Stimulated activated naive CD8-positive, alpha-beta T cell treated with anti-CD3 and anti-CD28 coated beads, Interleukin-15, amount 100 ng/mL, for 72 hours (primary cell): ENCODE measurements at regions not wholly inside any gene's neighbourhood (a gene's known extent, or its start where the extent isn't known, plus 50 kb on each side); places are given as distances from the start of the nearest gene placed in this dataset.

Source experiments
- ATAC-seq: fragments of 150-1000 bp; cut with Tn5 transposase; 2 replicates; pipeline ENCODE4 v1.10.0; 2021; ENCODE audit warnings: mild to moderate bottlenecking, moderate library complexity
- DNase-seq, 2 donors: peaks; one replicate each; pipeline ENCODE4 v3.0.0; 2021 to 2022
- H3K27ac Mint-ChIP-seq, 2 donors: one replicate each; pipeline ENCODE4 v1.8.0; 2022; ENCODE audit warnings: mild to moderate bottlenecking in 2 of 2, mixed read lengths in 2 of 2, moderate library complexity in 2 of 2
- H3K27me3 Mint-ChIP-seq: one replicate; pipeline ENCODE4 v1.8.0; 2022; ENCODE audit warnings: mixed read lengths
- H3K4me1 Mint-ChIP-seq: one replicate; pipeline ENCODE4 v1.8.0; 2022; ENCODE audit warnings: mild to moderate bottlenecking, mixed read lengths
- H3K4me3 Mint-ChIP-seq, 2 donors: one replicate each; pipeline ENCODE4 v1.8.0; 2022; ENCODE audit warnings: mild to moderate bottlenecking in 2 of 2, mixed read lengths in 2 of 2, moderate library complexity in 1 of 2
- H3K9me3 Mint-ChIP-seq, 2 donors: one replicate each; pipeline ENCODE4 v1.8.0; 2022; ENCODE audit warnings: mixed read lengths in 2 of 2

DNA sequence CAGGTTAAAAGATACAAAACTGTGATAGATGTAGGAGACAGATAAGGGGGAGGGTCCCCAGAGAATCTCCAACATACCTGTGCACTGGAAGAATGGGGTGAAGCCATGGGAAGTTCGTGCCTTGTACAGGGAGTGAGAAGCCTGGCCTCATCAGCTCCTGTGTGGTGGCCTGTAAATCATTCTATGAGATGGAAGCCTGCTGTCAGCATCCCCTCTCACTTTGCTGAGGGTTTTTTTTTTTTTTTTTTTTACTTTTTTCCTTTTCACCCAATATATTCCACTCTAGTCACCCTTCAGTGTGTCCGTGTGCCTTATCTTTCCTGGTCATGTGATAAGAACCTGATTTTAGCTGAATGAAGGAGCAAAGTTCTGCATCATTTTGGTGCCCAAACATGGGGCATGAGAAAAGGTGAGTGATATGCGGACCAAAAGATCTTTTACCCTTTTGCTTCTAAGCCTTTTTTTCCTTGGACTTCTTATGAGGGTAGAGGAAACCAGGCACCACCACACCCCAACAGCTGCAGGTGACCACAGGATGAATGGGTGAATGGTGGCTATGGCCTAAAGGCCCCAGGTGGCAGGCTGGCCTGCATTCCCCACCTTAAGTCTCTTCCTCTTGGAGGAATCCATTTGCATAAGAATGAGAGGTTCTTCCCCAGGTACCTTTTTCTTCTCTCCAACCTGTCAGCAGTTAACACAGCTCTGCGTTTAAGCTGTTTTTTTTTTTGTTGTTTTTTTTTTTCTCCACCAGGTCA, 1345.0 kb downstream of the NSUN3 start:
- peaks cover 5 to 8% of the 10 kb centered on the region in 2 donors for H3K9me3 Mint-ChIP-seq
- no peak for ATAC-seq
- DNase-seq: no peak
- no peak overlapping the region for H3K4me3 Mint-ChIP-seq
- no peak overlapping the region for H3K27ac Mint-ChIP-seq
- H3K27me3 Mint-ChIP-seq: no peaks in the 10 kb centered on the region
- no peaks in the 10 kb centered on the region for H3K4me1 Mint-ChIP-seq

DNA sequence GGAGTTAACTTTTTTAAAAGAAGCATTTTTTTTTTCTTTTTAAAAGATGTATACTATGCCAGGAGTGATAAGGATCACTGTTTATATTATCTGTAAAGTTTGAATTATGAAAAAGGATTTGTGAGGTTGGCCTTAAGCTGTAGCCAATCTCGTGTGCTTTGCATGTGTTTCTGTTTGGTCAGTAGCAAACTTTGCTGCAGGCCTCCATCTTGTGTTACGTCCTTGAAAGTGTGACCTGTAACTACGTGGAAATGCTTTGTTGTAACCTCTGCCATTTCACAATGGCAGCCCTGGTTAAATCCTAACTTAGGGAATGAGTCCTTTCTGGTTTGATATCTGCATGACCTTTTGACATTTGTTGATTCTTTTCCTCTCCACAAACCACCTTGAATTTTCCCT, 1345.6 kb downstream of the NSUN3 start:
- Mint-ChIP-seq H3K9me3 (peaks cover 5 to 8% of the 10 kb centered on the region in 2 donors), H3K4me1 (no peaks in the 10 kb centered on the region), H3K27ac (no peak overlapping the region), H3K27me3 (no peaks in the 10 kb centered on the region), H3K4me3 (no peak overlapping the region)
- DNase-seq: no peak
- ATAC-seq: no peak

DNA sequence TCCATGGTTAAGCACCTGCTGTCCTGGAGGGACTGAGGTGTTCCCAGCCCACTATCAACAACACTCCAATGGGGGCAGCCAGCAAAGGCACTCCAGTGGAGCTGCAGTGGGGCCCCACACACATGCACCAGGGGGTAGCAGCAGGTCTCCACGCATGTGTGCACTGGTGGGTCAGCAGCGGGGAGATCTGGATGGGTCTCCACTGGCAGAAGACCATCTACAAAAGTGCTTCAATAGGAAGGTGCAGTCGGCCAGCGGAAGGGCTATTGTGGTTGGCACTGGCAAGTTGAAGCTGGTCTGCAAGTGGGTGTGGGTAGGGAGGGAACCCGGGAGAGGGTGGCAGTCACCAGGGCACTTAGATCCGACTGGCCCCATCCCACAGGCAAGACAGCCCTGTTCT, 1355.4 kb downstream of the NSUN3 start:
- no peaks in the 10 kb centered on the region for H3K4me1 Mint-ChIP-seq
- peaks cover 19 to 20% of the 10 kb centered on the region in 2 donors for H3K9me3 Mint-ChIP-seq
- no peak for DNase-seq
- no peak overlapping the region for H3K4me3 Mint-ChIP-seq
- no peaks in the 10 kb centered on the region for H3K27me3 Mint-ChIP-seq
- no peak overlapping the region for H3K27ac Mint-ChIP-seq
- ATAC-seq: no peak

DNA sequence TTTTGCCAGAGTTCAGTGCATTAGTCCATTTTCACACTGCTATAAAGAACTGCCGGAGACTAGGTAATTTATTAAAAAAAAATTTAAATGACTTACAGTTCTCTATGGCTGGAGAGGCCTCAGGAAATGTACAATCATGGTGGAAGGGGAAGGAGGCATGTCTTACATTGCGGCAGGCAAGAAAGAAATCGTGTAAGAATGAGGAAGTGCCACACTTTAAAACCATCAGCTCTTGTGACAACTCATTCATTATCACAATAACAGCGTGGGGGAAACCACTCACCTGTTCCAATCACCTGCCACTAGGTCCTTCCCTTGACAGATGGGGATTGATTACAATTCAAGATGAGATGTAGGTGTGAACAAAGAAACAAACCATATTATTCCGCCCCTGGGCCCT, 1361.4 kb downstream of the NSUN3 start:
- no peak overlapping the region for H3K27ac Mint-ChIP-seq
- no peak overlapping the region for H3K4me3 Mint-ChIP-seq
- DNase-seq (no peak), ATAC-seq (no peak)
- H3K27me3 Mint-ChIP-seq: no peaks in the 10 kb centered on the region
- H3K9me3 Mint-ChIP-seq: peaks cover 7 to 21% of the 10 kb centered on the region in 2 donors
- H3K4me1 Mint-ChIP-seq: no peaks in the 10 kb centered on the region

DNA sequence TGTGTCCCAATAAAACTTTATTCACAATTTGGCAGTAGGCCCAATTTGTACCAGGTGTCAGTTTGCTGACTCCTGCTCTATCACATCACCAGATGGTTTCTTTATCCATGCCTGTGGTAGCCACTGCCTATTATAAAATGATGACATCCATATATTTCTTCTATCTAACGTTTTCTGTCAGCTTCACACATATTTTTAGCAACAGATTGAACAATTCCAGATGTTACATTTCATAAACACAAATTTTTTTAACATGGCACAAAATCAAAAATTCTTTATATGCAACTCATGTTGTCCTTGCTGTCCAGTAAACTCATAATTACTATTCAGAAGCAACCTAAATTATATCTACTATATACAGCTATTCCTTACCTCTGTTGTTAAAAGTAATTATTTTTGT, 1371.6 kb downstream of the NSUN3 start:
- ATAC-seq (no peak), DNase-seq (no peak)
- Mint-ChIP-seq H3K27me3 (no peaks in the 10 kb centered on the region), H3K27ac (no peak overlapping the region), H3K9me3 (peaks cover 5 to 8% of the 10 kb centered on the region in 2 donors), H3K4me3 (no peak overlapping the region), H3K4me1 (no peaks in the 10 kb centered on the region)

DNA sequence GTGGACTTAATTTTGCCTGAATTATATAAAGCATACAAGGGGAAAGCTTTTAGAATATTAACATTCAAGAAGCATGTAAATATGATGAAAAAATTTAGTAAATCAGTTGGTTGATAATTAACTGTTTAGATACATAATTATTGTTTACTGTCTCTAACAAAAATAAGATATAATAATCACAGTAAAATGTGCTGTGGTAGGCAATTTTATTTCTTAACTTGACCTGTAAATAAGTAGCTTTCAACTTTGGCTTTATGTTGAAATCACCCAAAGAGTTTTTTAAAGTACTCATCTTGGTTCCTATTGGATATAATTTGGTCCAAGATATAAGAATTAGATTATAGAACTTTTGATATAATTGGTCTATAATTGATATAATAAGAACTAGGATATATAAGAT, 1374.5 kb downstream of the NSUN3 start:
- ATAC-seq (no peak), DNase-seq (no peak)
- H3K27me3 Mint-ChIP-seq: no peaks in the 10 kb centered on the region
- H3K9me3 Mint-ChIP-seq: peaks cover 5 to 8% of the 10 kb centered on the region in 2 donors
- H3K4me1 Mint-ChIP-seq: no peaks in the 10 kb centered on the region
- no peak overlapping the region for H3K4me3 Mint-ChIP-seq
- H3K27ac Mint-ChIP-seq: no peak overlapping the region

DNA sequence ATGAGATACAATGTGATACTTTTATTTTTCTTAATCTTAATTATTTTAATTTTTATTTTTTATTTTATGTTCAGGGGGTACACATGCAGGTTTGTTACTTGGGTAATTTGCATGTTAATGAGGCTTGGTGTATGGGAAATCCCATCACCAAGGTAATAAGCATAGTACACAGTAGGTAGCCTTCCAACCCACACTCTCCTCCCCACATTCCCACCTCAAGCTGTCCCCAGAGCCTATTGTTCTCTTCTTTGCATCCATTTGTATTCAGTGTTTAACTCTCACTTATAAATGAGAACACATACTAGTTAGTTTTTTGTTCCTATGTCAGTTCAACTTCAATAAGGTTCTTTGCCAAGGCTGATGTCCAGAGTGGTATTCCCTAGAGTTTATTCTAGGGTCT, 1375.4 kb downstream of the NSUN3 start:
- DNase-seq (no peak), ATAC-seq (no peak)
- H3K27me3 Mint-ChIP-seq: no peaks in the 10 kb centered on the region
- H3K27ac Mint-ChIP-seq: no peak overlapping the region
- H3K4me1 Mint-ChIP-seq: no peaks in the 10 kb centered on the region
- H3K9me3 Mint-ChIP-seq: peaks cover 5 to 8% of the 10 kb centered on the region in 2 donors
- no peak overlapping the region for H3K4me3 Mint-ChIP-seq

DNA sequence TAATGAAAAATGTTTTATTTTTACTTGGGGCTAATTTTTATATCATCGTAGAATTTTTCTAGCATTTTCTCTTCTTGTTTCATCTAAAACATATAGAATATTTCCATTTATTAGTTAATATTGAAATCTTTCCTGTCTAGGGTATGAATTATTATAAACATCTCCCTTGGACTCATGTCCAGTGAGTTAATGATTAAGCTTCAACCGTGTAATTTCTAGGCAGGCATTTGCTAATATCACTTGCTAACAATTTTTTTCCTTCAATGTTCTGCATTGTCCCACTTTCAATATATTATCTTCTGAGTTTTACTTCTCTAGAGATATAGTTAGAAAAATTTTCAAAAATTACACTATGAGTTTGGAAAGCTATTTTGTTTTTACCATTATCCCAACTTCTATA, 1371.6 kb upstream of the EPHA6 start:
- peaks cover 5 to 8% of the 10 kb centered on the region in 2 donors for H3K9me3 Mint-ChIP-seq
- H3K27ac Mint-ChIP-seq: no peak overlapping the region
- DNase-seq (no peak), ATAC-seq (no peak)
- no peaks in the 10 kb centered on the region for H3K4me1 Mint-ChIP-seq
- no peaks in the 10 kb centered on the region for H3K27me3 Mint-ChIP-seq
- H3K4me3 Mint-ChIP-seq: no peak overlapping the region

DNA sequence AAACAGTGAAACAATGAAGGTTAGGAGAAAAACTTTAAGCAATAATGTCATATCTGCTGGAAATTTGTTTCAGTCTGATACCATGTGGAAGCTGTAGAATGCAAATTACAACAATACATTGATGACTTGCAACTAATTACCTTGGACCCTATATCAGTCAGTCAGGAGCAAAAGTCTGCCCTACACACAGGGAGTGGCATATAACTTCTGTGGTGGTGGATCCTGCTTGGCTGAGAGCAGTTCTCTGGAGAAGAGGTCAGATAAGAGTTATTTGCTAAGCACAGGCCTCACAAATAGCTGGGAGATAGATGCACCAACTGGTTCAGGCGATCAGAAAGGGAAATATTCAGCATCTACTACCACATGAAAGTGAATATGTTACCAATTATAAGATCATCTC, 1364.6 kb upstream of the EPHA6 start:
- H3K27me3 Mint-ChIP-seq: no peaks in the 10 kb centered on the region
- no peak overlapping the region for H3K4me3 Mint-ChIP-seq
- H3K9me3 Mint-ChIP-seq: peaks cover 0 to 4% of the 10 kb centered on the region in 2 donors
- ATAC-seq (no peak), DNase-seq (no peak)
- no peaks in the 10 kb centered on the region for H3K4me1 Mint-ChIP-seq
- H3K27ac Mint-ChIP-seq: no peak overlapping the region

DNA sequence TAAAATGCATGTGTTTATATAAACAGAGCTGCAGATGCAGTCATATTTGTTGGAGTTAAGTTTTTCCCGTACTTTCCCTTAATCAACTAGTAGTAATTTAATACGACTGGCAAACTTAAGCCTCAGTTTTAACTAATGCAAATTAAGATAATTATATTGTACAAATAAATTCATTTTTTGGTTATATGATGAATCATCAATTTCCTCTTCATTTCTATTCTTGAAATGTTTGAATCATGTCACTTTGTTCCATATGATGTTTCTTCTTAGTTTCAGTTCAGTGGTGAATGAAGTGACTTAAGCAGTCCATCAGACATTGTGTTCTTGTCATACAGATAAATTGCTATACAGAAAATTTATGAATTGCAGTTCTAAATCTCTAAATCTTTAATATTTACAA, 1361.2 kb upstream of the EPHA6 start:
- Mint-ChIP-seq H3K4me3 (no peak overlapping the region), H3K27ac (no peak overlapping the region), H3K27me3 (no peaks in the 10 kb centered on the region), H3K9me3 (peaks cover 4 to 9% of the 10 kb centered on the region in 2 donors), H3K4me1 (no peaks in the 10 kb centered on the region)
- DNase-seq (no peak), ATAC-seq (no peak)

DNA sequence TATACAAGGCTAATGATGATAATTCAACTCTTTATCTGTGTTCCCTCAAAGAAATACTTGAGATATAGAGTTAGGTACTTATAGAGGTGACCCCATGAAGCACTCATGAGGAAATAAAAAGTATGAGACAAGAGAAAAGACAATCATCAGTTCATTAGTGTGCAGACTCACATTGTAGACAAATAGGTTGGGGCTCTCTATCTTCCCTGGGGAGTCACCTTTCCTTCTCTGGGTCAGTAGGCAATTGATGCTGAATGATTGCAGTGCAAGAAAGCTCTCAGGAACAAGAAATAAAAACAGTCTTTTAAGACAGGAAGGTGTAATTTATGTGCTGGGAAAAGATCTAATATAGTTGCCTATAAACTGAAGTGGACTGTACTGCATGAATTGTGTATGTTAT, 1357.6 kb upstream of the EPHA6 start:
- peaks cover 4 to 9% of the 10 kb centered on the region in 2 donors for H3K9me3 Mint-ChIP-seq
- no peak overlapping the region for H3K27ac Mint-ChIP-seq
- no peaks in the 10 kb centered on the region for H3K4me1 Mint-ChIP-seq
- H3K27me3 Mint-ChIP-seq: no peaks in the 10 kb centered on the region
- H3K4me3 Mint-ChIP-seq: no peak overlapping the region
- DNase-seq (no peak), ATAC-seq (no peak)

DNA sequence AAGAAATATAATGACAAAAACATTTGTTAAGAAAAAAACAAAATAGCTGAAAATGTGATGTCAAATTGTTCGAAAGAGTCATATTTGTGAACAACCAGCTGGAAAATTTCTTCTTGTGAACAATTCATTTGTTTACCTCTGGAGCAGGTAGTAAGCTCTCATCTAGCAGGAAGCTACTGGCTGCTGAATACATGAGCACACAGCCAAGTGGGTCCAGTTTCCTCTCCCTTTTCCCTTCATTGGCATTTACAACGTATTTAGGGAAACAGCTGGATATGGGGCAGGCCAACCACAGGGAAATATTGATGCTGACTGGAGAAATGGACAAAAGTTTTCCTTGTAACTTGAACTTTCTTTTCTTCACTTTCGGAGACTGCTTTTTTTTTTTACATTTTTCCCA, 1354.7 kb upstream of the EPHA6 start:
- H3K4me1 Mint-ChIP-seq: no peaks in the 10 kb centered on the region
- DNase-seq (no peak), ATAC-seq (no peak)
- no peak overlapping the region for H3K27ac Mint-ChIP-seq
- H3K4me3 Mint-ChIP-seq: no peak overlapping the region
- no peaks in the 10 kb centered on the region for H3K27me3 Mint-ChIP-seq
- peaks cover 0 to 9% of the 10 kb centered on the region in 2 donors for H3K9me3 Mint-ChIP-seq

DNA sequence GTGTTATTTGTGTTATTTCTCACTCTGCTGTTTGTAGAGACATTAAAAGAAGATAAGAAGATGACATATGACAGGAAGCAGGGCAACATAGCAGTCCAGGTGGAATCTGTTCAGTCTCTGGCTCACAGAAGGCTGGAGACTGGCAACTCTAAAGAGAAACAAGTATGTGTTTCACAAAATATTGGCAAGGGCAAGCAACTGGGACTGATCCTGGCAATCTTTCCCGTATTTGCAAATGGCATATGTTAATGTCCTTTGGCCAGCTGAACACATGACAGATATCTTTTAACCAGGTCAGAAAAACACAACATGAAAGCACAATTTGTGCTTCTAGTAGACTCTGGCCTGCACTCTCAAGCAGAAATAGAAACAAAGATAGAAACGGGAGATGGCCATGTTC, 1354.1 kb upstream of the EPHA6 start:
- H3K4me1 Mint-ChIP-seq: no peaks in the 10 kb centered on the region
- no peak for DNase-seq
- no peak overlapping the region for H3K4me3 Mint-ChIP-seq
- no peak overlapping the region for H3K27ac Mint-ChIP-seq
- H3K9me3 Mint-ChIP-seq: peaks cover 0 to 9% of the 10 kb centered on the region in 2 donors
- H3K27me3 Mint-ChIP-seq: no peaks in the 10 kb centered on the region
- no peak for ATAC-seq

DNA sequence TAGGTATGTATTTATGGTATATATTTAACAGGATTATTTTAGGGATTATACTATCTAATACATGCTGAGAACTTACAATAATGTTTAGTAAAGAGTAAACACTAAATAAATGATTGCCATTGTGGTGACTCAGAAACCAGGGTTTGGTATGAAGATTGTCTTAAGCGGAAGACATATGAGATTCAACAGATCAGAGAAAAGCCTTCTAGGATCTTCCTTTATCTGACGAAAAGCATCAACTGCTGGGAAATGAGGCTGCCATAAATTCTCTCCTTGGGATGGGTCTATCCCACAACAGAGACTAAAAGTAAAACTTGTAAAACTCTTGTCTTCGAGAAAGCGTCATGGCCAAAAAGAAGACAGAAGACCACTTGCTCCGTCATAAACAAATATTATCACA, 1352.2 kb upstream of the EPHA6 start:
- Mint-ChIP-seq H3K9me3 (peaks cover 2% of the 10 kb centered on the region in 2 donors), H3K4me1 (no peaks in the 10 kb centered on the region)
- ATAC-seq: no peak

DNA sequence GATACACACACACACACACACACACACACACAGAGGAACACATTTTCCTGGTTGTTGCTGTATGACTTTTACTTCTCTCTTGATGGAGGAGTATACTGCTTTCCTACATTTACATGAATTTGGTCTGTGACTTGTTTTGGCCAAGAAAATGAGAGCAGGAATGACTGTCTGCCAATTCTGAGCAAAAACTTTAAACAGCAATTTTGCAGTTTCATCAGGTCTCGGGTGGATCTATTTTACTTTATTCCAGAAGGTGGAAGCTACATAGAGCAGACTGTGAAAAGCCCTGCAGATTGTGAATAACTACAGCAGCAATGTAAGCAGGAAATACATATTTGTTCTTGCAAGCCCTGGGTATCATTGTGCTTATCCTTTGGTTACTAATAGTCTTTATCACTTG, 1350.0 kb upstream of the EPHA6 start:
- ATAC-seq (no peak), DNase-seq (no peak)
- H3K4me3 Mint-ChIP-seq: no peak overlapping the region
- peaks cover 9 to 10% of the 10 kb centered on the region in 2 donors for H3K9me3 Mint-ChIP-seq
- H3K27ac Mint-ChIP-seq: no peak overlapping the region
- no peaks in the 10 kb centered on the region for H3K27me3 Mint-ChIP-seq
- H3K4me1 Mint-ChIP-seq: no peaks in the 10 kb centered on the region

More for the DNA sequence above, 1352.2 kb upstream of the EPHA6 start:
- Mint-ChIP-seq H3K27me3 (no peaks in the 10 kb centered on the region), H3K4me3 (no peak overlapping the region), H3K27ac (no peak overlapping the region)
- DNase-seq: no peak

DNA sequence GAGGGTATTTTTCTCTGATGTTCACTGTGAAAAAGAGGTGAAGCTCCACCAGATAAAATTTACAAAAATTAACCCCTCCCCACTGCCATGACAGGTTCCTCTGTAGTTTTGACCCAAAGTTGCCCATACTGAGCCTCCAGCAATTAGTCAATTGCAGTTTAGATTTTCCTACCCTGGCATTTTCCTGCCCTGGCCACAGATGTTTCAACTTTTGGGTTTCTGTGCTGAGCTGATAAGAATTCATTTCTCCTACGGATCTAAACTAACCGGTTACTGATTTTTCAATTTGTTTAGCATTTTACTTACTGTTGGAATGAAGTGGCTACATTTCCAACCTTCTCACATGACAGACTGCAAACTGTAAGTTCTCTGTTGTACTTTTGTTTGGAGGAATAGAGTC, 1346.1 kb upstream of the EPHA6 start:
- Mint-ChIP-seq H3K4me1 (no peaks in the 10 kb centered on the region), H3K9me3 (peaks cover 9 to 10% of the 10 kb centered on the region in 2 donors), H3K4me3 (no peak overlapping the region), H3K27me3 (no peaks in the 10 kb centered on the region), H3K27ac (no peak overlapping the region)
- DNase-seq (no peak), ATAC-seq (no peak)

DNA sequence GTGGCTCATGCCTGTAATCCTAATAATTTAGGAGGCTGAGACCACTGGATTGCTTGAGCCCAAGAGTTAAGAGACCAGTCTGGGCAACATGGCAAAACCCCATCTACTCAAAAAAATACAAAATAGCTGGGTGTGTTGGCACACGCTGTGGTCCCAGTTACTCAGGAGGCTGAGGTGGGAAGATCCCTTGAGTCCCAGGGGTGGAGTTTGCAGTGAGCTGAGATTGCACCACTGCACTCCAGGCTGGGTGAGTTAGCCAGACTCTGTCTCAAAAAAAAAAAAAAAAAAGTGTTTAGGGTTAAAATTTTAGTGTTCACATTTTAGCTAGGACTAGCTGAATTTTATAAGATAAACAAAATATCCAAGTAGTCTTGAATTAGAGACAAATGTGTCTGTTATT, 1340.1 kb upstream of the EPHA6 start:
- ATAC-seq (no peak), DNase-seq (no peak)
- H3K9me3 Mint-ChIP-seq: no peaks in the 10 kb centered on the region
- no peak overlapping the region for H3K27ac Mint-ChIP-seq
- H3K27me3 Mint-ChIP-seq: no peaks in the 10 kb centered on the region
- no peaks in the 10 kb centered on the region for H3K4me1 Mint-ChIP-seq
- no peak overlapping the region for H3K4me3 Mint-ChIP-seq
